Activated naive CD8-positive, alpha-beta T cell treated with anti-CD3 and anti-CD28 coated beads, Interleukin-2, amount 50 U/mL, for 24 hours (primary cell): ENCODE measurements at regions not wholly inside any gene's neighbourhood (a gene's known extent, or its start where the extent isn't known, plus 50 kb on each side); places are given as distances from the start of the nearest gene placed in this dataset.
A peak's percentile ranks its signal among the peaks of the same experiment; 100 is the strongest.
"Not testable (repeated sequence)": the region's sequence is repeated elsewhere in the genome, so short reads cannot be mapped to it uniquely, and the experiment has no call there.

ENCODE experiments used
- ATAC-seq: fragments of 150-1000 bp; cut with Tn5 transposase; one replicate; pipeline ENCODE4 v1.10.0; 2021
- DNase-seq: peaks from one replicate; pipeline ENCODE4 v3.0.0; 2021
- H3K27ac Mint-ChIP-seq: one replicate; pipeline ENCODE4 v1.8.0; 2021; ENCODE audit warnings: mild to moderate bottlenecking, mixed read lengths
- H3K27me3 Mint-ChIP-seq: one replicate; pipeline ENCODE4 v1.8.0; 2021; ENCODE audit warnings: mixed read lengths
- H3K36me3 Mint-ChIP-seq: one replicate; pipeline ENCODE4 v1.8.0; 2021; ENCODE audit warnings: low read depth, mixed read lengths
- H3K4me1 Mint-ChIP-seq: one replicate; pipeline ENCODE4 v1.8.0; 2021; ENCODE audit warnings: mixed read lengths
- H3K4me3 Mint-ChIP-seq: one replicate; pipeline ENCODE4 v1.8.0; 2021; ENCODE audit warnings: mild to moderate bottlenecking, moderate library complexity, mixed read lengths
- H3K9me3 Mint-ChIP-seq: one replicate; pipeline ENCODE4 v1.8.0; 2021; ENCODE audit warnings: mixed read lengths

DNA sequence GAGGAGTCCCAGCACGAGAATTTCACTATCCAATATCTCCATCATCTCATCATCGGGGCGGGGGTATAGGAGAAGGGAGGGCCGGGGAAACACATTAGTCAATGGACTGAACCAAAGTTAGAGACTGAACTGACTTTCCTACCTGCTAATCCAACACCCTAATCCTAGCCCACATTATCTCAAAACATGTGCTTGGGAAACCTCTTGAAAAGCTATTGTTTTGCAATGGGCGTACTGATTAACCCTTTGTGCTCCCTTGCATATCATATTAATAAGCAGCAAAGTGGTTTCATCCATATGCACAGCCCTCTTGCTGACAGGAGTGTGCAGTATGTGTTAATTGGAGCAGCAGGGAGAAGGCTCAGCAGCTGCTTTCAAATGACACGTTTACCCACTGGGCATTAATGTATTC, 125.7 kb upstream of the GRIP1 start:
- H3K4me3 Mint-ChIP-seq, result no peak overlapping the region

DNA sequence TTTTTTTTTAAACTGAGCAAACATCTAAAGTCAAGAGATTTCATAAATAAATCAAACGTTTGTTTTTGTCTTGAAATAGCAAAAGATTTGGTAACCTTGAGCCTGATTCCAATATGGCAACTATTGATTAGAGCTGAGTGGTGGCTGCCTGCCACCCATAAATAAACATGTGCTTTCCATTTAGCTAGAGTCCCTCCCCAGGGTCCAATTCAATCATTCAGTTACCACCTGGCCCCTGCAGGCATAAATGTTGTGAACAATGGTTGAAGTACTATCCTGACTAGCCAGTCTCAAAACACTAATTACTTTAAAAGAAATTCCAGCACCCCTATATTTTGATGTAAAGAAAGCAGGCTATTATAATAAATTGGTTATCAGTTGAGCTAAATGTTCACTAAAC, 129.7 kb upstream of the GRIP1 start:
- Mint-ChIP-seq H3K4me1 (peaks cover 10% of the 10 kb centered on the region), H3K27ac (no peak overlapping the region), H3K9me3 (no peaks in the 10 kb centered on the region), H3K27me3 (no peaks in the 10 kb centered on the region), H3K4me3 (no peak overlapping the region), H3K36me3 (no peaks in the 10 kb centered on the region)
- DNase-seq (no peak), ATAC-seq (no peak)

More for the DNA sequence above, 125.7 kb upstream of the GRIP1 start:
- Mint-ChIP-seq H3K36me3 (no peaks in the 10 kb centered on the region), H3K4me1 (peaks cover 2% of the 10 kb centered on the region), H3K27ac (no peak overlapping the region), H3K9me3 (no peaks in the 10 kb centered on the region), H3K27me3 (no peaks in the 10 kb centered on the region)
- ATAC-seq, result no peak
- no peak for DNase-seq

DNA sequence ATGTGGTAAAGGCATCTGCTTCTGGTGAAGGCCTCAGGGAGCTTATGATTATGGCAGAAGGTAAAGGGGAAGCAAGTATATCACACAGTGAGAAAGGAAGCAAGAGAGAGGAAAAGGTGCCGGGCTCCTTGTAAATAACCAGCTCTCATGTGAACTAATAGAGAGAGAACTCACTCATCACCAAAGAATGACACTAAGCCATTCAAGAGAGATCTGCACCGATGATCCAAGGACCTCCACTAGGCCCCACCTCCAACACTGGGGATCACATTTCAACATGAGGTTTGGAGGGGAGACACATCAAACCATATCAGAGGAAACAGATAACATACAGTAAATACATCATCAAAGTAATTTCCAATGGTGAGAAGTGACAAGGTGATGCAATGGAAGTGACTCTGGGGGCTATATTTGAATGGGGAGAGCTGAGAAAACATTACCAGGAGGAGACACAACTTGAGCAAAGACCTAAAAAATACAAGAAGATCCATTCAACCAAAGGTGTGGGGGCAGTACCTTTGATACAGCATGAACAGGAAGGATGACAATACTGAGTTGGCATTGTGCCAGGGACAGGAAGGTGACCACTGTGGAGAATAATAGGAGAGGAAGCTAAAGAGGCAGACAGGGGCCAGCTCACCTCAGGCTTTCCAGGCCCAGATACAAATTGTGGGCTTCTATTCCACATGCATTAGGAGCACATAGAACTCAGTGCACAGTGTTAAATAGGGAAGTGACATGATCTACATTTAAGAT, 134.4 kb upstream of the GRIP1 start:
- ATAC-seq (no peak), DNase-seq (peak; percentile 13)
- H3K4me1 Mint-ChIP-seq, result peaks cover 12% of the 10 kb centered on the region
- H3K27me3 Mint-ChIP-seq, result no peaks in the 10 kb centered on the region
- H3K4me3 Mint-ChIP-seq, result no peak overlapping the region
- no peaks in the 10 kb centered on the region for H3K36me3 Mint-ChIP-seq
- no peak overlapping the region for H3K27ac Mint-ChIP-seq
- no peaks in the 10 kb centered on the region for H3K9me3 Mint-ChIP-seq

DNA sequence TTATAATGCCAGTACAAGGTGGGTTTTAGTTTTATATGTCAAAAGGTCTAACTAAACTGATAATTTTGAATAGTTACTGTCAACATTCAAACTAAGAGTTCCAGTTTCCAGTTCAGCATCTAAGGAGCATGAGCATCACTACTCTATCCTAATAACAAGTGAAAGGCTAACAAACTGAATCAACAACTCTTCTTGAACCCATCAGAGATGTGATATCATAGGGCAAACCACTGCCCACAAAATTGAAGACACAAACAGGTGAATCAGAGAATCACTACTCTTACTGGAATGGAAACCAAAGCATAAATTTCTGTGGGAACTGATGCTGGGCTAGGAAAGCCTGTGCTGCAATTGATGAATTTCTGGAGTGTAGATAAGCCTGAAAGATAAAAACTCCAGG, 140.7 kb upstream of the GRIP1 start:
- DNase-seq (no peak), ATAC-seq (peak; percentile 79)
- Mint-ChIP-seq H3K36me3 (no peaks in the 10 kb centered on the region), H3K4me3 (no peak overlapping the region), H3K27me3 (no peaks in the 10 kb centered on the region), H3K27ac (no peak overlapping the region), H3K9me3 (no peaks in the 10 kb centered on the region), H3K4me1 (peaks cover 4% of the 10 kb centered on the region)

DNA sequence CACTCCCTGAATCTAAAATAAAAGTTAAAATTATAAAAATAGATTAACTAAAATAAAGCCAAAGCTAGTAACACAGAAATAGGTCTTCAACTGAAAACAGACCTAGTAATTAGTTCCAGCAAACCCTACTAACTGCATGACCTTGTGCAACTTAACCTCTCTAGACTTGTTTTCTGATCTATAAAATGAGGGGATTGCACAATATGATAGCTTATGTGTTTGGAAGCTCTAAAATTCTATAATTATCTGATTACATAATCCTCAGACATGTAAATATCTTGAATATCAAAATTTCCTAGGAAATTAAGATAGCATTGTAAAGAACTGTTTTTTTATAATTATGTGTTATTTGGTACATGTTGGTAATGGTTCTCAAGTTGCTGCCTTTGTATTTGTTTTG, 144.1 kb upstream of the GRIP1 start:
- Mint-ChIP-seq H3K36me3 (no peaks in the 10 kb centered on the region), H3K27ac (no peak overlapping the region), H3K27me3 (no peaks in the 10 kb centered on the region), H3K4me1 (peaks cover 10% of the 10 kb centered on the region), H3K4me3 (no peak overlapping the region), H3K9me3 (no peaks in the 10 kb centered on the region)
- DNase-seq, result no peak
- ATAC-seq, result no peak

DNA sequence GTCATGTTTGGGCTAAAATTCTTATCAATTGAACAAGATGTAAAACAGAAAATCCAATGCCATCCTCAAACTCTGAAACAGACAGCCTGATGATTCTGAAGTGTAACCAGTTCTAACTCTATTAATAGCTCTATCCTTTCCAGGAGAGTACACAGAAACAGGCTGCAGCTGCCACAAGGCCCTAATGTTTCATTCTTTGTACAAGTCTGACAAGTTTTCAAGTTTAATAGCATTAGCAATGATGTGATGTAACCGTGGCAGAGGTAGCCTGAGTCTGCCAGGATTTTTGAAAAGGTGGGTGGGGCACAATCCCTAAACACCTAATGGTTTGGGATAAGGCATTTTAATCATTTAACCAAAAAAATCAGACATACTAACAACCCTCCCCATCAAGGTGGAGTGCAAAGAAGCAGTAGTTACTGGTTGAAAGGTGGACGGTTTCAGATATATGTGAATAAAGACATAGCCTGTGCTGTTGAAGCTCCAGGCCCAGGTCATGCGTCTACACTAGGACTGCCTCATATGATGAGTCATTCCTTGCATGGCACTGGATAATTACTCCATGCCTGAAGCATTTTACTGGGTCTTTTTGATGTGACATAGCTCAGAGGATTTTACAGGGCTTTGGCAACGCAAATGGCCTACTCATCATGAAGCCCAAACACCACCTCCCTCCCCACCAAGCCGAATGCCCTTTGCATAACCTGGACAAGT, 145.1 kb upstream of the GRIP1 start:
- Mint-ChIP-seq H3K27me3 (no peaks in the 10 kb centered on the region), H3K36me3 (no peaks in the 10 kb centered on the region), H3K27ac (no peak overlapping the region), H3K4me3 (no peak overlapping the region), H3K9me3 (no peaks in the 10 kb centered on the region), H3K4me1 (peaks cover 14% of the 10 kb centered on the region)
- ATAC-seq (no peak), DNase-seq (no peak)

DNA sequence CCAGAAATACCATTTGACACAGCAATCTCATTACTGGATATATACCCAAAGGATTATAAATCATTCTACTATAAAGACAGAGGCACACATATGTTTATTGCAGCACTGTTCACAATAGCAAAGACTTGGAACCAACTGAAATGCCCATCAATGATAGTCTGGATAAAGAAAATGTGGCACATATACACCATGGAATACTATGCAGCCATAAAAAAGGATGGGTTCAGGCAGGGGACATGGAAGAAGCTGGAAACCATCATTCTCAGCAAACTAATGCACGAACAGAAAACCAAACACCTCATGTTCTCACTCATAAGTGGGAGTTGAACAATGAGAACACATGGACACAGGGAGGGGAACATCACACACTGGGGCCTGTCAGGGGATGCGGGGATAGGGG, 147.0 kb upstream of the GRIP1 start:
- not testable (repeated sequence) for H3K27ac Mint-ChIP-seq, ATAC-seq, H3K27me3 Mint-ChIP-seq, H3K9me3 Mint-ChIP-seq, H3K4me3 Mint-ChIP-seq, DNase-seq, H3K36me3 Mint-ChIP-seq
- peaks cover 28% of the 10 kb centered on the region for H3K4me1 Mint-ChIP-seq

DNA sequence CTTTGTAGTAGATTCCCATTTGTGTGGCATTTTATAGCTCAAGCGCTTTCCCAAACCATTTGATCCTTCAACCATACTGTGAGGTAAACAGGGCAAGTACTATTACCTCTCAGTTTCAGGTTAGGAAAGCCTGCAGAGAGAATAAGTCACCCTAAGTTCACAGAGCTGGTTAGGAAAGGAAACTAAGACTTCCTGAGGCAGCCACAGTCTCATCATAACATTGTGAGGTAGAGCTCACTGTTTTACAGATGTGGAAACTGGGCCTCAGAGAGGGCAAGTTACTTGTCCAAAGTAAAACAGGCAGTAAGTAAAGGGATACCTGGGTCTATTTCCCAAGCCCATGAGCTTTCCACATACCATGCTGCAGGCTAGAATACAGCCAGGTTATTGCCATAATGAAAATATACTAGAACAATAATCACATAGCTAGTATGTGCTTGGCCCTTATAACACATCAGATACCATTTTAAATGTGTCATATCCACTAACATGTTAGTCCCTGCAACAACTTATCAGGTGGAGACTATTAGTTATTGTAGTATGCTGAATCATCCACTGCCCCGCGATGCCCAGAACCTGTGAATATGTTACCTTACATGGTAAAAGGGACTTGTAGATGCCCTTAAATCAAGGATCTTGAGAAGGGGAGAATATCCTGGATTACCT, 150.9 kb upstream of the GRIP1 start:
- H3K9me3 Mint-ChIP-seq, result no peaks in the 10 kb centered on the region
- H3K27ac Mint-ChIP-seq, result peak overlapping the region; percentile 38
- H3K4me1 Mint-ChIP-seq, result peaks cover 39% of the 10 kb centered on the region
- H3K27me3 Mint-ChIP-seq, result no peaks in the 10 kb centered on the region
- no peak for DNase-seq
- H3K36me3 Mint-ChIP-seq, result no peaks in the 10 kb centered on the region
- peak; percentile 92 for ATAC-seq
- no peak overlapping the region for H3K4me3 Mint-ChIP-seq

DNA sequence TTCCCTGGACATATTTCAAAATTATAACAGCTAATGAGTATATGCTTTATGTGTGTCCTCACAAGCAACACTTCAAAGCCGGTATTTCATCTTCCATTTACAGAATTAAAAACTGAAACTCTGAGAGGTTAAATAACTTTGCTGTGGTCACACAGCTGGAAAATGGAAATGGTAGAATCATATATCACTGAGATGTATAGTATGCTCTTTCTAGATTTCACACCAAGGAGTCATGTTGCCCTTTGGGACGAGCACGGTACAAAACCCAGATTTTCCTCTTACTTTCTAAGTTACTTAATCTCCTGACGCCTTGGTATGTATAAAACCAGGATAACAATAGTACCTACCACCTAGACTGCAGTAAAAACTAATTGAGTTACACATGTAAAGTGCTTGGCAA, 152.6 kb upstream of the GRIP1 start:
- Mint-ChIP-seq H3K36me3 (no peaks in the 10 kb centered on the region), H3K4me3 (no peak overlapping the region), H3K9me3 (no peaks in the 10 kb centered on the region), H3K27ac (no peak overlapping the region), H3K27me3 (no peaks in the 10 kb centered on the region), H3K4me1 (peaks cover 41% of the 10 kb centered on the region)
- ATAC-seq, result peak; percentile 63
- no peak for DNase-seq

DNA sequence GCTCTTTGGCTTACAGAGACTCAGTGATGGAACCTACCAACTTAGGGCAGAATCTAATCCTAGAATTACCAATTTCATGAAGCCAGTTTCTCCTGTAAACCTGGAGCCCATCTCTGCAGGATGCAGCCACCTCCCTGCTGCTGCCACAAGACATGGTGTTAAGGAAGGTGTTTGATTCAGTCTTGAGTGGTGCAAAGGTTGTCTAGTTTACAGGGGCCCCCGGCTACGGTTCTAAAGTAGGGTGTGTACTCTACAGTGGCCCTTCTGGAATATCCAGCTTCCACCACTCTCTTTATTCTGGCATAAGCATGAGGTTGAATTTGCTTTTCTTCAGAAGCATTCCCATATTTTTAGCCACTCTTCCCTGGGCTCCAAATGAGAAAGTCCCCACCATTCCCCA, 154.1 kb upstream of the GRIP1 start:
- Mint-ChIP-seq H3K4me3 (no peak overlapping the region), H3K4me1 (peaks cover 43% of the 10 kb centered on the region), H3K27me3 (no peaks in the 10 kb centered on the region), H3K27ac (no peak overlapping the region), H3K9me3 (no peaks in the 10 kb centered on the region), H3K36me3 (no peaks in the 10 kb centered on the region)
- DNase-seq, result no peak
- no peak for ATAC-seq

DNA sequence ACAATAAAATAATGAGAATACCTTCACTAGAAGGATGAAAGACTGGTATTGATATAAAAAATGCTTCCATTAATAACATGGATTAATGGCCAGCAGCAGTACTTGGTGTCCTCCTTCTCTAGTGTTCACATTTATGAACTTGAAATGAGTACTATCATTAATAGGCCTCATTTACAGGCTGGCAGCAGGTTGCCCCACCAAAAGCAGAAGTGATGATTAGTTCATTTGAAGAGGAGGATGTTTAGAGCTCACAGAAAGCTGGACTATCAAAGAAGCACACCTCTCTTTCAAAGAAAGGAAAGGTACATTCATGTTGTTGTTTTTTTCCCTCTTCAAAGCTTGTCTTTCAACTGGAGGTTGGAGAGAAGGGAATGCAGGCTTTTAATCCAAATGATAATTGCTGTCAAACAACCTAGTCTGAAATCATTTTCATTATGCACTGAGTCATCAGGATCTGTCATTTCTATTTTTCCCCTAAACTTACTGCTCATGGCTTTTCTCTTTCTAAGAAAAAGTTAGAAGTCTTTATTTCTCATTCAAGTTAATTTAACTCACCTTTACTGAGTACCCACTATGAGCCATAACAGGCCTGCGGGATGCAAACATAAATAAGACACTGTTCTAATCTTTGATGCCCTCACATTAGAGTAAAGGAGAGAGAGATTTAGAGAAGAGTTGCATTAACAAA, 157.9 kb upstream of the GRIP1 start:
- Mint-ChIP-seq H3K4me3 (no peak overlapping the region), H3K27ac (no peak overlapping the region), H3K4me1 (peaks cover 13% of the 10 kb centered on the region), H3K9me3 (no peaks in the 10 kb centered on the region), H3K36me3 (no peaks in the 10 kb centered on the region), H3K27me3 (no peaks in the 10 kb centered on the region)
- DNase-seq (no peak), ATAC-seq (no peak)

DNA sequence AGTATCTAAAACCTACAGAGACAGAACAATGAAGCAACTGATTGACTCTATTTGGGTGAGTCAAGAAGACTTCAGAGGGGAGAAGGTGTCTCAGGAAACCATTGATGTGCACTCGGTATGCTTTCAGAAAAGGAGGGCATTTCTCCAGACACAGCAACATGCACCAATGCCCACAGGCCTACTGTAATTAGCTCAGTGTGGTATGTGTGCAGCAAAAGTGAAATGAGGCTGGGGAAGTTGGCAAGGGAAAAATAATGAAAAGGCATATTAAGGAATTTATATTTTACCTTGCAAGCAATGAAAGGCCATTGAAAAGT, 158.4 kb upstream of the GRIP1 start:
- no peaks in the 10 kb centered on the region for H3K27me3 Mint-ChIP-seq
- H3K4me3 Mint-ChIP-seq, result no peak overlapping the region
- H3K27ac Mint-ChIP-seq, result no peak overlapping the region
- DNase-seq (no peak), ATAC-seq (no peak)
- H3K4me1 Mint-ChIP-seq, result peaks cover 10% of the 10 kb centered on the region
- H3K36me3 Mint-ChIP-seq, result no peaks in the 10 kb centered on the region
- no peaks in the 10 kb centered on the region for H3K9me3 Mint-ChIP-seq

DNA sequence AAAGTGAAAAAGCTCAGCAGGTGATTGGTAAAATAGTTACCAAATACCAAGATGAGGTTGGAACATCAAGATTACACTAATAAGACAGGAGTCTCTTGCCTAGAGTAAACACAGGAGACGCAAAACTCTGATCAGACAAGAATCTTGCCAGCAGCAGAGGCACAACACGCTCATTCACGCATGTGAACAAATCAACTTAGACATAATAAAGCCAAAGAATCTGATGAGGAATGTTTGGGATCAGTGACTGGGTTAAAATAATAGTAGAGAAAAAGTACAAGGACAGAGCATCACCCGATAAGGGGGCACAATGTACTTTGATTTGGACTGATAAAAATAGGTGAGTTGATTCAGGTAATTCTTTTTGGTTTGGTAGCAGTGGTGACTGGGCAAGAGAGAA, 159.5 kb upstream of the GRIP1 start:
- Mint-ChIP-seq H3K9me3 (no peaks in the 10 kb centered on the region), H3K36me3 (no peaks in the 10 kb centered on the region), H3K27me3 (no peaks in the 10 kb centered on the region), H3K4me1 (peaks cover 10% of the 10 kb centered on the region), H3K27ac (no peak overlapping the region), H3K4me3 (no peak overlapping the region)
- ATAC-seq (no peak), DNase-seq (no peak)

DNA sequence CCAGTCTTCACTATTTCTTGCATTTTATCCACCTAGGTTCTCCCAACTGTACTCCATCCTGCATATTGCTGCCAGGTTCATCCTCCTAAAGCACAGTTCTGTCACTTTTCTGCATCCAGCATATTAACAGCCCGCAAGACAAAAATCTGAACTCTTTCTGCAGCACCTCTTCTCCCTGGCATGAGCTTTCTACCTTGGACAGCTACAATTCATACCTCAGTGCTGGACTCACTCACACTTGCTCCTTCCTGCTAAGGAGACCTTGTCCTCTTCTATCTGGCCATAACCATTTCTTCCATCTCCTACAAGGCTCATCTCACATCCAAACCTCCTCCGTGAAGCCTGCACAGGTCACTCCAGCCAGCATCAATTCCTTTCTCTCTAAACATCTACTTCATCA, 170.1 kb upstream of the GRIP1 start:
- Mint-ChIP-seq H3K4me1 (no peaks in the 10 kb centered on the region), H3K4me3 (no peak overlapping the region), H3K9me3 (no peaks in the 10 kb centered on the region), H3K36me3 (no peaks in the 10 kb centered on the region), H3K27me3 (peaks cover 2% of the 10 kb centered on the region), H3K27ac (no peak overlapping the region)
- DNase-seq (no peak), ATAC-seq (no peak)

DNA sequence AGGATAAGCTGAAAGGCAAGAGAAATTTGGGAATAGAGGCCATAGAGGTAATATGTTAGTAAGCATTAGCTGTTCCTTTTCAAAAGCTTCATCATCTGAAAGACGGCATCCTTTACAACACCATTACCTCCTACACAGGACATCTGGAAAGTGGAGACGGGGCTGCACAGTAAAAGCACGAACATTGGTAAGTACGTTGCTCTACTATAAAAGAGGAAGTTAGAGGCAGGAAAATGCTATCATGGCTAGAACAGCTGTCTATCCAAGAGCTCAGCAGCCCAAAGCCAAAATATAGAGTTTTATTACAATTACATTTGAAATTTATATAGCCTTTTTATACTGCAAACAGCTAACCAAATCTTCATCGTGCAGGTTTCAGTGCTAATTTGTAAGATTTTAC, 172.3 kb upstream of the GRIP1 start:
- Mint-ChIP-seq H3K27me3 (no peaks in the 10 kb centered on the region), H3K27ac (no peak overlapping the region), H3K36me3 (no peaks in the 10 kb centered on the region), H3K4me1 (no peaks in the 10 kb centered on the region), H3K4me3 (no peak overlapping the region), H3K9me3 (no peaks in the 10 kb centered on the region)
- no peak for DNase-seq
- no peak for ATAC-seq
